DMS53 (cell line): ENCODE measurements at regions not wholly inside any gene's neighbourhood (a gene's known extent, or its start where the extent isn't known, plus 50 kb on each side); places are given as distances from the start of the nearest gene placed in this dataset.

Experiments used
- DNase-seq: peaks from one replicate; lab custom pipeline; 2025; lab: John Stamatoyannopoulos, UW

DNA sequence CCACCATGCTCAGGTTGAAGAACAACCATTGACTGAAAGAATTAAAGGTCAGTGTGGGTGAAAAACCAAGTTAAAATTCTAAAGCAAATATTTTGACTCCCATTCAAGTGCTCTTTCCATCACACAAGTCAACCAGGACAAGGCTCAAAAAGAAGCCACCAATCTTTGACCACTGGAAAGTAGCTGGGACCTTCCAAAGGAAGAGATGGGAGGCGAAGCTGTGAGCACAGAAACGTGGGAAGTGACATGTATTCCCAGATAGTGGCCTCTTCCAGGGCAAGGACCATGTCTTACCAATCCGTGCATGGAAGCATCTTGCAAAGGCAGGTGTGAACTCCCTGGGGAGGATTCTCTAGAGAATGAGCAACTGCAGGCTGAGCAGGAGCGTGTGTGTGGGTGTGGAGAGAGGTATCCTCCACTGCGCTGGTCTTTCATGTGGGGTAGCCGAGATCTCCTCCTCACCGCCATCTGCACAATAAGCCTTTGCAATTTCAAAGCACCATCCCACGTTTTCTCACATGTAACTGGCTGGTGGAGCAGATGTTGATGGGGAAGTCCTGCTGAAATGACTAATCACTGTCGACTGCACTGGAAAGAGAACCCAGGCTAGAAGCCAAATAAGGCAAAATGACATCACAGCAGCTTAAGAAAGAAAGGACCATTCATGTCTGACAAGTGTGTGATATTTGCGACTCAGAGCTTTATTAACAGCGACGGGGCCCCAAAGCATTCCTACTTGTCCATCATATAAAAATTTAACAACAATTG is 189.4 kb upstream of the RREB1 start:
- peak; percentile 41 for DNase-seq

DNA sequence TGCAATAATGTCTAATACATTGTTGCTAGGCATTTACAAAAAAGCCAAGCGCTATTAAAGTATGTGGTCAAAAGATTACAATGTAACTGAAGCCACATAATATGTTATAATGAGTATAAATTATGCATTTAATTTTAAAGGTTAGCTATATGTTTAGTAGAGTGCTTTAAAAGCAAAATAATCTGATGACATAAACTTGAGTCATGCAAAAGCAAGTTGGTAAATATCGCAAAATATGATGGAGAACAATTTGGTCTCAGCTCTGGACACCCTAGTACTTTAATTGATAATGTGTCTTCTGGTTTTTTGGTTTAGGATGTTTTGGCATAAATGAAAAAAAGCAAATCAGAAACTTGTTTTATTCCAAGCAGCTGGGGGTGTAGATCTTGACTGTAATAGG is 188.6 kb upstream of the RREB1 start:
- no peak for DNase-seq

DNA sequence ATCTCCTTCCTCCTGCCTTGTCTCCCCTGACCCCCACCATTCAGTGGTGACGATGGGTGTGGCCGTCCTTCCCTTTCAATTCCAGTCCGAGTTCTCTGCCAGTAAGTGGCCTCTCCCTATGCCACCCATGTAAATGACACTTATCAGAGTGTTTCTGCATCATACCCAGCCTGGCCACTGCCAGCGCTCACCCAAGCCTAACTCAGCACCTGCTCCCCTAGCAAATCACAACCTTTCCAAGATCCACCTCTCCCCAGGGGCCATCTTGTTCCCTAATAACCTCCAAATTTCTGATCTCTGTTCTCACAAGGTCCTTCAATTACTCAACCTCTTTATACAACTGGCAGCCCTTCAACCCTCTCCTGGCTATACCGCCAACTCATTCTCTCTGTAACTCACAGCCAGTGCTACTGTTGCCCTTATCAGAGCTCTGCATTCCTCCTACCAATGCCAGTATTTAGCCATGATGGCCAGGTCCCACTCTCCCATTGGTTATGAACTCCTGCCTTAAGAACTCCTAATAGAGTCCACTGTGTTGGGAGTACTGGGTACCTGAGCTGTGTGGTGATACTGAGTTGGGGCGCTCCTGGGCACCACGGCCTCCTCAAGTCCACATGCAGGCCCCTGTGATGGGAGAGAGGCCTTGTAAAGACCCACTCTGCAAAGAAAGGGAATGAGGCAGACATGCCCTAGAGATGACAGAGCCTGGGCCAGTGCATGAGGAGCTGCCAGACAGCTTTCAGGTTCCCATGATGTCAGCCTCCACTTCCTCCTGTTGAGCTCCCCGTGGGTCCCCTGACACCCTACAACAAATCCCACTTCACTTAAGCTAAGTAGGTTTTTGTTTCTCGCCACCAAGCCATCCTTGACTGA is 187.4 kb upstream of the RREB1 start:
- no peak for DNase-seq

DNA sequence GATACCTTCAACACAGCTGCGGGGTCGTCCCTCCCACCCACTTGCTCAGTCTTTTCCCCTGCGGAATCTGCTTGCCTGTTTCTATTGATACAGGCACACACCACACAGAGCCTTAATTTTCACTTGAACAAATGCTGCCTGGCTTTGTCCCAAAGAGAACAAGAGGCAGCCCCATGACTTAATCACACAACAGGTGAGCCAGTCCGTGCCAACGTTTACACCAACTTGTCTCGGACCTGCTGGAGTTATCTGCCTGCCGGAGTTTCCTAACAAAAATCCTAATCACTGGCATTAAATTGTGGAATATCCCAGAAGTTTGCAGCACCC is 186.8 kb upstream of the RREB1 start:
- DNase-seq: no peak

DNA sequence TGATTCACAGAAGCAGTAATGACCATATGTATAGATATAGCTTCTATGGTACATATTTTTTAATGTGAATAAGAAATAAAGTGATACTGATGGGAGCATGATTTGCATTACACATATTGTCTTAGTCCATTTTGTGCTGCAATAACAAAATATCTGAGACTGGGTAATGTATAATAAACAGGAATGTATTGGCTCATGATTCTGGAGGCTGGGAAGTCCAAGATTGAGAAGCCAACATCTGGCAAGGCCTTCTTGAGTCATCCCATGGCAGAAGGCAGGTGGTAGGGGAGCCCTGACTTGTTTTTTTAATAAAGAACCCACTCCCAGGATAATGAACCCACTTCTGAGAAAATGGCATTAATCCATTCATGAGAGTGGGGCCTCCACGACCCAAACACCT is 185.6 kb upstream of the RREB1 start:
- no peak for DNase-seq

DNA sequence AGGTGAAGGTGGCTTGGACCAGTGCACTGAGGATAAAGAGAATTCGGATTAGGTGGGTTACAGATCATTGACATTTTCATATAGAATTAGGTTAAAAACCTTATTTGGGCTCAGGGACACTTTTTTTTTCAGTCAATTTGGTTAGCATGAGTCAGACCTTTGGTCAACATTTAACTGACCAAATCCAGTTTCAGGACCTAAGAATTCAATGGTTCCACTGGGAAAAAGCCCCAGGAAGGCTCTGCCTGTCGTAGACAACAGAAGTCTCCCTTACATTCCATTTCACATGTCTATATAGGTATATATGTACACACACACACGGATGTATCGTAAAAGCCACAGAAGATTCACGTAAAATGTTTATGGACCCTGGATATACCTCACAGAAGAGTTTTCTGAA is 184.2 kb upstream of the RREB1 start:
- peak; percentile 68 for DNase-seq

DNA sequence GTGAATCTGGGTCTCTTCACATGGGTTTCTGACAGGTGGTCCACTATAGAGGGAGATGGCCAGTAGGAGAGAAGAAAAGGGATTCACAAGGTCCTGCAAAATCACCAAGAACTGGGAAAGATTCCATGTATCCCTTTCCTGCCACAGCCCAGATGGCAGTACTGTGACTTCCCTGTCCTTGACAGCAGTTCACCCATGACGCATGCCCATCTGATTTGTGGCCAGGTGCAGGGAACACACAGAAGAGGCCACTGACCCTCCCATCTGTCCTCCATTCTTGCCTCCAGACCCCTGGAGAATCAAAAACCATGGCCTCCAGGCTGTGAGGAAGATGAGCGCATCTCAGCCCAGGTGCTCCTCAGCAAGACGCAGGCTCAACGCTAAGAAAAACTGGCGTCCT is 183.1 kb upstream of the RREB1 start:
- DNase-seq: no peak

DNA sequence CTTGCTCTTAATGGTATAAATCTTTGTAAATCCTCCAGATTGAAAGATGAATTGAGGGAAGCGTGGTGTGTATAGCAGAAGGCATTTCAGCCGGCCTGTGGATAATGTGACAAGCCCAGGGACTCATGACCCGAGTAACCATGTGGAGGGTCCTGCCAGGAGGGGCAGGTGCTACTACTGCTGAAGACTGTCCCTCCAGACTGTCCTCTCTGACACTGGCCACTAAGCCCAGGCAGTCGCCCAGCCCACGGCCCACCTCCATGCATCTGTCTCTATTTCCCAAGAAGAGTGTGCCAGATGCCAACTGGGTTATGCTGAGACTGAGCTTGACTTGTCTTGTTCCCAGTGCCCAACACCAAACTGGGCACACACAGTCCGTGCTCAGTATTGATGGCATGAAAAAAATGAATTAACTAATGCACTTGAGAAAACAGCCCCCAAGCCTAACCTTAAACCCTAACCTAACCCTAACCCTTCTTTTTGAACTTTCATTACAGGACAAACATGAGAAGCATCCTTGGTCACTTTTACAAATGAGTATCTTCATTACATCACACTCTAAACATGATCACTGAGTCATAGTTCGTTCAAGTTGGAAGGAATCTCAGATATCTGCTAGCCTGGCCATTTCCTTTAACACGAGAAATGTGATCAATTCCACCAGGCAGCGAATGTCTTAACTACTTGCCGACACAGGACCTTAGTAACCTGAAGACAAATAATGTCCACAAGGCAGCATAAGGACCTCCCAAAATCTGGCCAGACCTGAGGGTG is 182.2 kb upstream of the RREB1 start:
- DNase-seq: no peak

DNA sequence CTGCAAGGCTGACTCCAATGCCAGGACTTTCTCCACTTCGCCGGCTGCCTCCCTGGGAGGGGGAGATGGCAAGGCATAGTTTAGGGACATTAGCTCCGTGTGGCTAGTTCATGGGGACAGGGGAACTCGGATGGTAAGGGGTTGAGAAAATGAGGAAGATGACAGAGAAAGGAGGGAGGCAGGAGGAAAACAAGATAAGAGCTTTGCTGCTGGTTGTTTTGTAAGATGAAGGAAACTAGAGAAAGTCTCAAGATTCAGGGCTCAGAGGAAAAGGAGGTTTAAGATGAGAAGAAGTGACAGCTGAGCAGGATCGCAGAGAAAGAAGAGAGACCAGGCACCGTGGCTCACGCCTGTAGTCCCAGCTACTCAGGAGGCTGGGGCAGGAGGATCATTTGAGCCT is 180.9 kb upstream of the RREB1 start:
- DNase-seq: no peak

DNA sequence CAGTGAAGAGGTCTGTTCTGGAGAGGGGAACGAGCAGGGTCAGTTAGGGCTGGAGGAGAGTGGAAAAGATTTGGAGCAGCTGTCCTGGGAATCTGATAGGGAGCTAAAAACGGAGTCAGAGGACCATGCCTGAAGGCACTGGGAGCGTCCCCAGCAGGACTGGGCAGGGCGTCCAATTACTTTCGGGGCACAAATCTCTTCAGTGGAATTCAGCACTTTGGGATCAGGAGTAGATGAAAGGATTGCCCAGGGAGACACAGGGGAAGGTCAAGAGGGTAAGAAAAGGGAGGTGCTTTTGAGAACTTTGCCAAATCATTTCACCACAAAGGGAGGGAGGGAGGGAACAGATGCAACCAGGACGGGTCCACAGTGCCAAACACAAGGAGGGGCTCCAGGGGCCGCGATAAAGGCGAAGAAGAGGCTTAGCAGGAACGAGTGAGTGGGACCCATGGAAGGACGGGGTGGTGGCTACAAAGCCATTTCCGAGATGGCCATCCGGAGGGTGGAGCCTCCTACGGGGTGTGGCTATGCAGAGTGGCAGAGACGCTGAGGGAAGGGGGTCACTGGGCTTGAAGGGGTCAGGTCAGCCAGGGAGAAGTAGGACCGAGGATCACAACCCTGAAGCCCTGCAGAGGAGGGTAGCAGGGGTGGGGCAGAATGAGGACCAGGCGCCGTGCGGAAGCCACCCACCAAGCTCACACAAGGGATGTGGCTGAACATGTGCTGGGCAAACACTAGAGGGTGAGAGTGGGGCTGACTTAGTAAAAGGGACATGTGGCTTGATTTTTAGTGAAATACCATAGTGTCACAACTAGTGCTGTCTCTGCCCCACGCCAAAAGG is 180.0 kb upstream of the RREB1 start:
- peak; percentile 78 for DNase-seq

DNA sequence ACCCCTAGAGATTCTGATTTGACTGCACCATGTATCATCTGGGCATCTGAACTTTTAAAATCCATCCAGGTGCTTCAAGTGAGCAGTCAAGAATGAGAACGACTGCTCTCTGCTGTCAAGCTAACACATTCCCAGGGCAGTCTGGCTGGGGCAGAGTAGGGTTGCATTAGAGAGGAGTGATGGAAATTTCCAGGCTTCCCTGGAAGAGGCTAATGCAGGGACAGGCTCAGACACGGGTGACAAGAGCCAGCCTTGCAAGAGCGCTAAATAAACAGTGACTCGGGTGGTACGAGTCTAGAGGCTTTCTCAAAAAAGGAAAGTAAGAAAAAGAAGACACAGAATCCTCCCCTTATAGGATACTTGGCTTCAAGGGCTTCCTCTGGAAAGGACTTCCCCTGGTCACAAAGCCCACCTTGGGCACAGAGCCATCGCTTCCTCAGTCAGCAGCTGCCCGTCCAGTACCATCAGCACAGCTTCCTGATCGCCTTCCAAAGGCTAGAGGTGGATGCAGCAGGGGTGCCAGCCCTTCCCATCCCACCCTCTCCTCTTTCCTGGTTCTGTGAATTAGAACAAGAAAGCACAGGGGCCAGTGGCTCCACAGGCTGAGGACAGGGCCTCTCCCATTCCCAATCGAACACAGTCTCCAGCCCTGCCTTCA is 177.4 kb upstream of the RREB1 start:
- no peak for DNase-seq

DNA sequence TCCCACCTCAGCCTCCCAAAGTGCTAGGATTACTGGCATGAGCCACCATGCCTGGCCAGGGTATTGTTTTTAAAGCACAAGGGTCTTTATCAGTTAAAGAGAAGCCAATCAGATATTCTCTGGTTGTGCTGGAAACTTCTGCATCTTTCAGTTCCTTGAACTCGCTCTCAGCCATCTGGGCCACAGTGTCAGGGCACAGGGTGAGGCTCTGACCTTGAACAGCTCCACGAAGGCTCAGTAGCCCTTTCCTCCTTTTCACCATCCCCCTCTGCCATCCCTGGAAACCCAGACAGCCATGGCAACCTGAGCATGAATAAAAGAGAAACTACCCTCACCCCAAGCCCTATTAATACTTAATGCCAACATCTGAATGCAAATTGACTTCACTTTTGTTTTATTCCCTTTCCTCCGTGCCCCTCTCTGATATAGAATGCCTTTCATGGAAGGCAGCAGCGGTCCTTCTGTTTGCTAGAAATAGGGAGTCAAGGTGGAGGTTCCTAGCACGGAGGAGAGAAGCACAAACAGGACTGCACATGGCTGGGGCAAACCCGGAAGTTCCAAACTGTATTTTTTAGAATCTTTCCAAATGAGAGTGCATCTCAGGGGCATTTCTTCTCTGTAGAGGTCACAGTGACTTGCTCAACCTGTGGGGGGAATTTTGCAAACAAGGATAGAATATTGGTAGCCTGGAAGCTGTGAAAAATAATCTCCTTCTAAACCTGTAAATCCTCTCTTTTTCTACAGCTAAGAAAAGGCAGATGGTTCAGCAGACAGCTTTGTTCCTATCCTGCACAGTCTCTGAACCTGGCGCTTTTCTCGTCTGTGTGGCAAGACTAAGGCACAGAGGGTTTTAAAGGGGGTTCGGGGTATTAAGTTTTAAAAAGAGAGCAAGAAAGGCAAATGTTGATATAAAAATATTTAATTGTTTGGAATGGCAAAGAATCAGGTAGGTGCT is 176.4 kb upstream of the RREB1 start:
- no peak for DNase-seq

DNA sequence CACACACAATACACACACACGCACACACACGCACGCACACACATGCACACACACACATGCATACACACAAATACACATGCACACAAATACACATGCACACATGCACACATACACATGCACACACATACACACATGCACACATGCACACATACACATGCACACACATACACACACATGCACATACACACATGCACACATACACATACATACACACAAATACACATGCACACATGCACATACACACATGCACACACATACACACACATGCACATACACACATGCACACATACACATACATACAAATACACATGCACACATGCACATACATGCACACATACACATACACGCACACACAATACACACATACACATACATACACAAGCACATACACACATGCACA is 175.4 kb upstream of the RREB1 start:
- DNase-seq: no peak

DNA sequence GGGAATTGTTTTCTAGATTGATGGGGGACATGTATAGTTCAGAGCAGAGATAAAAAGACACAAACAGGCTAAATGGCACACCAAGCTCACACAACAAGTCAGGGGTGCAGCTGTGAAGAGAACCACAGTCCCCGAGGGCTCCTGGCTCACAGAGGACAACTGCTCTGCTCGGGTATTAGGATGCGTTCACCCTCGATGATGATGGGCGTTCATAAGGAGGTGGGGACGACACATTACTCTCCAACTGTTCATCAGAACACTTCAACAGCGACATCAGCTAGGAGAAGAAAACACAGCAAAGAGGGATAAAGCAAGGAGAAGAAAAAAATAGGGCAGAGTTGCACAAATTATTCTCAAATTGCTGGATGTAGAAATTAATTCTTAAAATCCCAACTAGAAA is 174.8 kb upstream of the RREB1 start:
- no peak for DNase-seq

DNA sequence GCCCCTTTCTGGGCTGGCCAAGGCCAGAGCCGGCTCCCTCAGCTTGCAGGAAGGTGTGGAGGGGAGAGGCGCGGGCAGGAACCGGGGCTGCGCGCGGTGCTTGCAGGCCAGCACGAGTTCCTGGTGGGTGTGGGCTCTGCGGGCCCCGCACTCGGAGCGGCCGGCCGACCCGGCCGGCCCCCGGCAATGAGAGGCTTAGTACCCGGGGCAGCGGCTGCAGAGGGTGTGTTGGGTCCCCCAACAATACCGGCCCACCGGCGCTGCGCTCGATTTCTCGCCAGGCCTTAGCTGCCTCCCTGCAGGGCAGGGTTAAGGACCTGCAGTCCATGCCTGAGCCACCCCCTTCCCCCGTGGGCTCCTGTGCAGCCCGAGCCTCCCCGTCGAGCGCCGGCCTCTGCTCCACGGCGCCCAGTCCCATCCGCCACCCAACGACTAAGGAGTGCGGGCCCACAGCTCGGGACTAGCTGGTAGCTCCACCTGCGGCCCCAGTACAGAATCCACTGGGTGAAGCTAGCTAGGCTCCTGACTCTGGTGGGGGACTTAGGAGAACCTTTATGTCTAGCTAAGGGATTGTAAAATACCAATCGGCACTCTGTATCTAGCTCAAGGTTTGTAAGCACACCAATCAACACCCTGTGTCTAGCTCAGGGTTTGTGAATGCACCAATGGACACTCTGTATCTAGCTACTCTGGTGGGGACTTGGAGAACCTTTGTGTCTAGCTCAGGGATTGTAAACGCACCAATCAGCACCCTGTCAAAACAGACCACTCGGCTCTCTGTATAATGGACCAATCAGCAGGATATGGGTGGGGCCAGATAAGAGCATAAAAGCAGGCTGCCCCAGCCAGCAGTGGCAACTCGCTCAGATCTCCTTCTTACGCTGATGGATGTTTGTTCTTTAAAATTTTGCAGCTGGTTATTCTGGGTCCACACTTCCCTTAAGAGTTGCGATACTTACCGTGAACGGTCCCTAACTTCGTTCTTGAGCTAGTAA is 167.4 kb upstream of the RREB1 start:
- no peak for DNase-seq

DNA sequence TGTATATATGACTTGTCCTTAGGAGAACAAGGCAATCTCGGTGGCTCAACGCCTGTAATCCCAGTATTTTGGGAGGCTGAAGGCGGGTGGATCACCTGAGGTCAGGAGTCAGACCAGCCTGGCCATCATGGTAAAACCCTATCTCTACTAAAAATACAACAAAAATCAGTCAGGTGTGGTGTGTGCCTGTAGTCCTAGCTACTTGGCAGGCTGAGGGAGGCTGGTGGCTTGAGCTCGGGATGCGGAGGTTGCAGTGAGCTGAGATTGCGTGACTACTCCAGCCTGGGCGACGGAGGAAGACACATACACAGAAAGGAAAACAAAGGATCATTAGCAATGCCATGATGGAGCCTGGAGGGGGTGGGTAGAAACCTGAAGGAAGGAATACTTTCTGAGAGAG is 166.6 kb upstream of the RREB1 start:
- DNase-seq: no peak

DNA sequence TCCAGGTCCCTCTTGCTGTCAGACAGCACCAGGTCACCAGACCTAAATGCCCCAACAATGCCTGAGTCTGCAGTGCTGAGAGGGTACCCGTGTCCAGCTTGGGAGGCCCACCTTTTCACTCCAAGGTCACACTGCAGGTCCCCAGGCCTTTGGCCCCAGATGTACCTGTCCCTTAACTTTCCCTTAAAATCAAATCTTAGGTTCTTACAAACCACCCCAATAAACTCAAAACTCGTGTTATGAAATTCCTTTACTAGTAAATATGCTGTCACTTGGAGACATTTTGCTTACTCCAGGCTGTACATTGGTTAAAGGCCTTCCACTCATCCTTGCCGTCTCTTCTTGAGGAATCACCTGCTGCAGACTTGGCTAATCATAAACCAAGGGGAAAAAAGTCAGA is 165.7 kb upstream of the RREB1 start:
- peak; percentile 42 for DNase-seq

DNA sequence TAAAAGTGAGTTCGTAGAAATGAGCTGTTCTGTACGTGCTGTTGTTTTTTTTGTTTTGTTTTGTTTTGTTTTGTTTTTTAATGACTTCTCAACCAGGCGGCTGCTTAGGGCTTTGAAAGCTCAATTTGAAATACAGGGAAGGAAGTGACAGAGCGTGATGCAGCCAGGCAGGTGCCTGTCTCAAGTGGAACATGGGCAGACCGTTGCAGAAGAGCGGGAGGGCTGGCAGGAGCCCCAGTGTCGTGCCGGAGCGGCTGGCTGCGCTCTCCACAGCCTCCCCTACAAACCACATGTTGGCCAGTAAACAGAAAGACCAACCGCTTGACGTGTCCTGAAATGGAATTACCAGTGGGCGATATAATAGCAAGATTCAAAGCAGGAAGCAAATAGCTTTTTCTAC is 164.9 kb upstream of the RREB1 start:
- DNase-seq: peak; percentile 95

DNA sequence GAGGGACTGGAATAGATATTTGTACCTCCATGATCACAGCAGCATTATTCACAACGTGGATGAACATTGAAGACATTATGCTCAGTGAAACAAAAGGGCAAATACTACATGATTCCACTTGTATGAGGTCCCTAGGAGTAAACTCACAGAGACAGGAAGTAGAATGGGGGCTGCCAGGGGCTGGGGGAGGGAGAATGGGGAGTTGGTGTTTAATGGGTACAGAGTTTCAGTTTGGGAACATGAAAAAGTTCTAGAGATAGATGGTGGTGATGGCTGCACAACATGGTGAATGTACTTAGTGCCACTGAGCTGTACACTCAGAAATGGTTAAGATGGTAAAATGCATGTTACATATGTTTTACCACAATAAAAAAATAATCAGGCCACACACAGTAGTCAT is 164.3 kb upstream of the RREB1 start:
- peak; percentile 50 for DNase-seq
